HG02981 (cell line): ENCODE measurements at regions not wholly inside any gene's neighbourhood (a gene's known extent, or its start where the extent isn't known, plus 50 kb on each side); places are given as distances from the start of the nearest gene placed in this dataset.

Source experiments
- ATAC-seq: cut with Tn5 transposase; IDR thresholded peaks from one replicate; pipeline ENCODE4 v1.9.1; 2021; ENCODE audit warnings: mild to moderate bottlenecking, moderate library complexity; ENCODE audit not compliant: unreplicated experiment

GRCh38 chr2:106628377-106628776 lies 141.2 kb downstream of the CD8B2 start:
- no peak for ATAC-seq

GRCh38 chr2:106629981-106630380 lies 142.8 kb downstream of the CD8B2 start:
- ATAC-seq: no peak

GRCh38 chr2:106631281-106631680 lies 144.1 kb downstream of the CD8B2 start:
- ATAC-seq: no peak

GRCh38 chr2:106638043-106638442 lies 150.9 kb downstream of the CD8B2 start:
- no peak for ATAC-seq

GRCh38 chr2:106638580-106638979 lies 151.4 kb downstream of the CD8B2 start:
- ATAC-seq: no peak

- ATAC-seq: no peak
Measured at GRCh38 chr2:106642679-106643078, 155.5 kb downstream of the CD8B2 start.

- ATAC-seq: no peak
Measured at GRCh38 chr2:106644623-106645022, 157.5 kb downstream of the CD8B2 start.

GRCh38 chr2:106646605-106647004 lies 159.4 kb downstream of the CD8B2 start:
- ATAC-seq: no peak

GRCh38 chr2:106649306-106649705 lies 162.1 kb downstream of the CD8B2 start:
- no peak for ATAC-seq

- no peak for ATAC-seq
Measured at GRCh38 chr2:106653465-106653864, 166.3 kb downstream of the CD8B2 start.

GRCh38 chr2:106658616-106659015 lies 171.5 kb downstream of the CD8B2 start:
- no peak for ATAC-seq

GRCh38 chr2:106664669-106665068 lies 177.5 kb downstream of the CD8B2 start:
- ATAC-seq: peak; percentile 83

GRCh38 chr2:106667478-106668070 lies 180.4 kb downstream of the CD8B2 start:
- ATAC-seq: no peak

GRCh38 chr2:106685180-106685897 lies 198.2 kb downstream of the CD8B2 start:
- ATAC-seq: no peak

- ATAC-seq: no peak
Measured at GRCh38 chr2:106686814-106687213, 199.2 kb downstream of the ST6GAL2 start.

- ATAC-seq: no peak
Measured at GRCh38 chr2:106694964-106695470, 190.9 kb downstream of the ST6GAL2 start.

- no peak for ATAC-seq
Measured at GRCh38 chr2:106695919-106696318, 190.0 kb downstream of the ST6GAL2 start.

GRCh38 chr2:106700616-106701015 lies 185.4 kb downstream of the ST6GAL2 start:
- no peak for ATAC-seq

GRCh38 chr2:106701203-106702022 lies 184.6 kb downstream of the ST6GAL2 start:
- ATAC-seq: no peak

GRCh38 chr2:106703161-106703560 lies 182.8 kb downstream of the ST6GAL2 start:
- no peak for ATAC-seq

GRCh38 chr2:106704798-106705197 lies 181.2 kb downstream of the ST6GAL2 start:
- no peak for ATAC-seq

GRCh38 chr2:106705877-106706276 lies 180.1 kb downstream of the ST6GAL2 start:
- no peak for ATAC-seq
